Natural killer cell (primary cell): ENCODE measurements at regions not wholly inside any gene's neighbourhood (a gene's known extent, or its start where the extent isn't known, plus 50 kb on each side); places are given as distances from the start of the nearest gene placed in this dataset.

Experiments used
- ATAC-seq, 3 donors: fragments of 150-1000 bp in 2 of 3; fragments of 200-7000 bp in 1 of 3; cut with Tn5 transposase; 1 replicate in 1 of 3; 2 replicates in 2 of 3; pipeline ENCODE4 v1.10.0; 2021; ENCODE audit warnings: mild to moderate bottlenecking in 2 of 3, moderate library complexity in 2 of 3
- DNase-seq, 2 donors: peaks; one replicate each; pipeline versions ENCODE4 v3.0.0 to v3.0.0-alpha.2; 2013 to 2021; ENCODE audit warnings: mixed read lengths in 1 of 2
- H3K27ac ChIP-seq: one replicate; pipeline ENCODE4 v1.5.1; 2013; ENCODE audit warnings: mild to moderate bottlenecking, low read length
- H3K27me3 ChIP-seq: one replicate; pipeline ENCODE4 v1.6.1; 2013; ENCODE audit warnings: low read length; ENCODE audit not compliant: control insufficient read depth, insufficient read depth
- H3K36me3 ChIP-seq: one replicate; pipeline ENCODE4 v1.6.1; 2013; ENCODE audit warnings: low read length; ENCODE audit not compliant: control insufficient read depth, insufficient read depth
- H3K4me1 ChIP-seq: one replicate; pipeline ENCODE4 v1.6.1; 2013; ENCODE audit warnings: low read length; ENCODE audit not compliant: control insufficient read depth, insufficient read depth
- H3K4me3 ChIP-seq: one replicate; pipeline ENCODE4 v1.5.1; 2013; ENCODE audit warnings: low read length
- H3K9me3 ChIP-seq: one replicate; pipeline ENCODE4 v1.6.1; 2013; ENCODE audit warnings: low read length; ENCODE audit not compliant: control insufficient read depth, insufficient read depth
- H3K27ac Mint-ChIP-seq, 2 donors: one replicate each; pipeline ENCODE4 v1.8.0; 2022; ENCODE audit warnings: mild to moderate bottlenecking in 2 of 2, mixed read lengths in 2 of 2, moderate library complexity in 1 of 2
- H3K27me3 Mint-ChIP-seq, 2 donors: one replicate each; pipeline ENCODE4 v1.8.0; 2022; ENCODE audit warnings: low read depth in 2 of 2, mixed read lengths in 2 of 2
- H3K36me3 Mint-ChIP-seq: one replicate; pipeline ENCODE4 v1.8.0; 2022; ENCODE audit warnings: mixed read lengths
- H3K4me1 Mint-ChIP-seq, 2 donors: one replicate each; pipeline ENCODE4 v1.8.0; 2022; ENCODE audit warnings: mixed read lengths in 2 of 2
- H3K4me3 Mint-ChIP-seq: one replicate; pipeline ENCODE4 v1.8.0; 2022; ENCODE audit warnings: mild to moderate bottlenecking, moderate library complexity, mixed read lengths
- H3K9me3 Mint-ChIP-seq, 2 donors: one replicate each; pipeline ENCODE4 v1.8.0; 2022; ENCODE audit warnings: mixed read lengths in 2 of 2
- WGBS: methylation state at CpG from one replicate; pipeline ENCODE4 v1.1.7; 2013; ENCODE audit warnings: missing lambda C conversion rate; ENCODE audit not compliant: insufficient coverage; 5-methylcytosine and 5-hydroxymethylcytosine counted together
- intact Hi-C: fragments of 100-400 bp; cut with micrococcal nuclease; formaldehyde crosslinking; loops from one replicate; pipeline ENCODE4 v1.14.2; 2022
- TF ChIP-seq, protein P1 (sequence below): fragments of 200-600 bp; IDR thresholded peaks from one replicate; pipeline ENCODE4 v1.8.0; 2022; ENCODE audit warnings: antibody characterized with exemption

DNA sequence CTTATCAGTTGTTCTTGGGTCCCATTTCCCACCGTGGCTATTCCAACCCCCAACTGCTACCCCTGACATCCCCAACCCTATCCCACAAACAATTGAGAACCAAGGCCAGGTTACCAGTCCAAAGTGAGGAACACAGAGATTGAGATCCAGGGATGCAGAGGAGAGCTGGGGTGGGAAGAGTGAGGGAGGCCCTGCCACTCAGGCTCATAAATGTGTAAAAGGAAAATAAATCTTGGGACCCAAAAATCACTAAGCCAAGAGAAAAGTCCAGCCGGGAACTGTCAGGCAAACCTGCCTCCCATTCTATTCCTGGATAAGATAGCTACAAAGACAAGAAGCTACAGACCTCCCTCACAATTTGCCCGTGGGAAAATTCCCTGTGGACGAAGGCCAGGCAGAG lies 101.1 kb upstream of the DLG1 start:
- no peak overlapping the region for H3K27ac Mint-ChIP-seq
- H3K4me3 Mint-ChIP-seq = no peak overlapping the region
- no peaks in the 10 kb centered on the region for H3K9me3 Mint-ChIP-seq
- no peaks in the 10 kb centered on the region for H3K36me3 Mint-ChIP-seq
- peaks cover 0 to 7% of the 10 kb centered on the region in 2 donors for H3K27me3 Mint-ChIP-seq
- no peak for ATAC-seq
- WGBS = 80% methylated on average over 4 of the region's 4 CpGs
- Histone ChIP-seq H3K36me3 (no peaks in the 10 kb centered on the region), H3K9me3 (no peaks in the 10 kb centered on the region), H3K27ac (no peak overlapping the region), H3K4me3 (no peak overlapping the region), H3K4me1 (no peaks in the 10 kb centered on the region), H3K27me3 (no peaks in the 10 kb centered on the region)
- DNase-seq = no peak
- TF ChIP-seq, protein P1, sequence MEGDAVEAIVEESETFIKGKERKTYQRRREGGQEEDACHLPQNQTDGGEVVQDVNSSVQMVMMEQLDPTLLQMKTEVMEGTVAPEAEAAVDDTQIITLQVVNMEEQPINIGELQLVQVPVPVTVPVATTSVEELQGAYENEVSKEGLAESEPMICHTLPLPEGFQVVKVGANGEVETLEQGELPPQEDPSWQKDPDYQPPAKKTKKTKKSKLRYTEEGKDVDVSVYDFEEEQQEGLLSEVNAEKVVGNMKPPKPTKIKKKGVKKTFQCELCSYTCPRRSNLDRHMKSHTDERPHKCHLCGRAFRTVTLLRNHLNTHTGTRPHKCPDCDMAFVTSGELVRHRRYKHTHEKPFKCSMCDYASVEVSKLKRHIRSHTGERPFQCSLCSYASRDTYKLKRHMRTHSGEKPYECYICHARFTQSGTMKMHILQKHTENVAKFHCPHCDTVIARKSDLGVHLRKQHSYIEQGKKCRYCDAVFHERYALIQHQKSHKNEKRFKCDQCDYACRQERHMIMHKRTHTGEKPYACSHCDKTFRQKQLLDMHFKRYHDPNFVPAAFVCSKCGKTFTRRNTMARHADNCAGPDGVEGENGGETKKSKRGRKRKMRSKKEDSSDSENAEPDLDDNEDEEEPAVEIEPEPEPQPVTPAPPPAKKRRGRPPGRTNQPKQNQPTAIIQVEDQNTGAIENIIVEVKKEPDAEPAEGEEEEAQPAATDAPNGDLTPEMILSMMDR = no peak
- intact Hi-C loops = no loop called here
- no peaks in the 10 kb centered on the region for H3K4me1 Mint-ChIP-seq

DNA sequence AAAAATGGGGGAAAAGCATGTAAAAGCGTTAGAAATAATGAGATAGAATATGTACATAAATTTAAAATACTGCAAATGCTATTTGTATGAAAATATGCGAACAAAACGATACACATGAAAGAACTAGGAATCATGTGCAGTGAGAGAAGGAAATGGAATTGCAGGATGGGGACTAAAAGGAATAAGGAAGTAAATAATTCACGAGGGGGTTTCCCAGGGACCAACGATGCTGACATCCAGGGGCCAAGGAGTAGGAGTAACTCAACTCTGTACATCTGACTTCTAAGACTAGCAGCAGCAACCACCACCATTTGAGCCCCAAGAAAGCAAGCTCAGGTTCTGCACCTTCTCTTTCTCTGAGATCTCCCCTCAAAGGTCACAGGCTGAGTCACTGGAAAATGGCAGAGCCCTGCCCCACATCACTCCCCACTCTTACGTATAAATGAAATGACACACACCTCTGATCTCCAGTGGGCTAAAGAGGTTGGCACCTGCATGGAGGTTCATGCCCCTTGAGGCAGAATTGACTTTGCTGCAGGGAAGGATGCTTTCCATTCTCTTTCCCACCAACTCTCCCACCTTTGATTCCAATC lies 100.0 kb upstream of the DLG1 start:
- TF ChIP-seq, protein P1 = no peak
- Mint-ChIP-seq H3K9me3 (no peaks in the 10 kb centered on the region), H3K4me3 (no peak overlapping the region), H3K36me3 (no peaks in the 10 kb centered on the region), H3K4me1 (no peaks in the 10 kb centered on the region), H3K27me3 (peaks cover under 1 to 7% of the 10 kb centered on the region in 2 donors), H3K27ac (no peak overlapping the region)
- H3K36me3 ChIP-seq = no peaks in the 10 kb centered on the region
- DNase-seq (no peak), ATAC-seq (no peak)
- no peaks in the 10 kb centered on the region for H3K27me3 ChIP-seq
- H3K4me1 ChIP-seq = no peaks in the 10 kb centered on the region
- H3K4me3 ChIP-seq = no peak overlapping the region
- H3K9me3 ChIP-seq = no peaks in the 10 kb centered on the region
- intact Hi-C loops = no loop called here
- WGBS = 62% methylated on average over 6 of the region's 6 CpGs
- H3K27ac ChIP-seq = no peak overlapping the region

DNA sequence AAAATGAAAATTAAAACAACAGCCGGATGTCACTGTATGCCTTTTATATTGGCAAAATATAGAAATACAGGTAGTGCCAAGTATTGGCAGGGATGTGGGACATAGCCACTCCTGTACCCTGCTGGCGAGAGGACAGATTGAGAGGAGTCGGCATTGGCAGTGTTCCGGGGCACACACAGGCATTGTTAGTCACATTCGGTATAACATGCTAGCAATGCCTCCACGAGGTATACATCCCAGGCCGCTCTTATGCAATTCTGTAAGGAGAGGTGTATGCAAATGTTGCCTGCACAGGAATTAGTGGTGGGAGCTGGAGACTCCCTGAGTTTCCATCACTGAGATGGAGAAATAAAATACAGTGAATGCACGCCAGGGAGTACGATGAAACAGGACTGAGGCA lies 99.4 kb upstream of the DLG1 start:
- H3K27ac ChIP-seq = no peak overlapping the region
- H3K27me3 Mint-ChIP-seq = peaks cover 3 to 7% of the 10 kb centered on the region in 2 donors
- H3K9me3 Mint-ChIP-seq = no peaks in the 10 kb centered on the region
- intact Hi-C loops = no loop called here
- ATAC-seq (no peak), DNase-seq (no peak)
- H3K27me3 ChIP-seq = no peaks in the 10 kb centered on the region
- no peak overlapping the region for H3K4me3 ChIP-seq
- WGBS = 95% methylated on average over 9 of the region's 9 CpGs
- H3K4me3 Mint-ChIP-seq = no peak overlapping the region
- no peaks in the 10 kb centered on the region for H3K4me1 ChIP-seq
- TF ChIP-seq, protein P1 = no peak
- no peaks in the 10 kb centered on the region for H3K9me3 ChIP-seq
- no peaks in the 10 kb centered on the region for H3K4me1 Mint-ChIP-seq
- no peak overlapping the region for H3K27ac Mint-ChIP-seq
- H3K36me3 Mint-ChIP-seq = no peaks in the 10 kb centered on the region
- no peaks in the 10 kb centered on the region for H3K36me3 ChIP-seq
